Natural killer cell (primary cell): ENCODE measurements at regions not wholly inside any gene's neighbourhood (a gene's known extent, or its start where the extent isn't known, plus 50 kb on each side); places are given as distances from the start of the nearest gene placed in this dataset.

Experiments used
- ATAC-seq, 3 donors: fragments of 150-1000 bp in 2 of 3; fragments of 200-7000 bp in 1 of 3; cut with Tn5 transposase; 1 replicate in 1 of 3; 2 replicates in 2 of 3; pipeline ENCODE4 v1.10.0; 2021; ENCODE audit warnings: mild to moderate bottlenecking in 2 of 3, moderate library complexity in 2 of 3
- DNase-seq, 2 donors: peaks; one replicate each; pipeline versions ENCODE4 v3.0.0 to v3.0.0-alpha.2; 2013 to 2021; ENCODE audit warnings: mixed read lengths in 1 of 2
- H3K27ac ChIP-seq: one replicate; pipeline ENCODE4 v1.5.1; 2013; ENCODE audit warnings: mild to moderate bottlenecking, low read length
- H3K27me3 ChIP-seq: one replicate; pipeline ENCODE4 v1.6.1; 2013; ENCODE audit warnings: low read length; ENCODE audit not compliant: control insufficient read depth, insufficient read depth
- H3K36me3 ChIP-seq: one replicate; pipeline ENCODE4 v1.6.1; 2013; ENCODE audit warnings: low read length; ENCODE audit not compliant: control insufficient read depth, insufficient read depth
- H3K4me1 ChIP-seq: one replicate; pipeline ENCODE4 v1.6.1; 2013; ENCODE audit warnings: low read length; ENCODE audit not compliant: control insufficient read depth, insufficient read depth
- H3K4me3 ChIP-seq: one replicate; pipeline ENCODE4 v1.5.1; 2013; ENCODE audit warnings: low read length
- H3K9me3 ChIP-seq: one replicate; pipeline ENCODE4 v1.6.1; 2013; ENCODE audit warnings: low read length; ENCODE audit not compliant: control insufficient read depth, insufficient read depth
- H3K27ac Mint-ChIP-seq, 2 donors: one replicate each; pipeline ENCODE4 v1.8.0; 2022; ENCODE audit warnings: mild to moderate bottlenecking in 2 of 2, mixed read lengths in 2 of 2, moderate library complexity in 1 of 2
- H3K27me3 Mint-ChIP-seq, 2 donors: one replicate each; pipeline ENCODE4 v1.8.0; 2022; ENCODE audit warnings: low read depth in 2 of 2, mixed read lengths in 2 of 2
- H3K36me3 Mint-ChIP-seq: one replicate; pipeline ENCODE4 v1.8.0; 2022; ENCODE audit warnings: mixed read lengths
- H3K4me1 Mint-ChIP-seq, 2 donors: one replicate each; pipeline ENCODE4 v1.8.0; 2022; ENCODE audit warnings: mixed read lengths in 2 of 2
- H3K4me3 Mint-ChIP-seq: one replicate; pipeline ENCODE4 v1.8.0; 2022; ENCODE audit warnings: mild to moderate bottlenecking, moderate library complexity, mixed read lengths
- H3K9me3 Mint-ChIP-seq, 2 donors: one replicate each; pipeline ENCODE4 v1.8.0; 2022; ENCODE audit warnings: mixed read lengths in 2 of 2
- WGBS: methylation state at CpG from one replicate; pipeline ENCODE4 v1.1.7; 2013; ENCODE audit warnings: missing lambda C conversion rate; ENCODE audit not compliant: insufficient coverage; 5-methylcytosine and 5-hydroxymethylcytosine counted together
- intact Hi-C: fragments of 100-400 bp; cut with micrococcal nuclease; formaldehyde crosslinking; loops from one replicate; pipeline ENCODE4 v1.14.2; 2022
- TF ChIP-seq, protein P1 (sequence below): fragments of 200-600 bp; IDR thresholded peaks from one replicate; pipeline ENCODE4 v1.8.0; 2022; ENCODE audit warnings: antibody characterized with exemption

DNA sequence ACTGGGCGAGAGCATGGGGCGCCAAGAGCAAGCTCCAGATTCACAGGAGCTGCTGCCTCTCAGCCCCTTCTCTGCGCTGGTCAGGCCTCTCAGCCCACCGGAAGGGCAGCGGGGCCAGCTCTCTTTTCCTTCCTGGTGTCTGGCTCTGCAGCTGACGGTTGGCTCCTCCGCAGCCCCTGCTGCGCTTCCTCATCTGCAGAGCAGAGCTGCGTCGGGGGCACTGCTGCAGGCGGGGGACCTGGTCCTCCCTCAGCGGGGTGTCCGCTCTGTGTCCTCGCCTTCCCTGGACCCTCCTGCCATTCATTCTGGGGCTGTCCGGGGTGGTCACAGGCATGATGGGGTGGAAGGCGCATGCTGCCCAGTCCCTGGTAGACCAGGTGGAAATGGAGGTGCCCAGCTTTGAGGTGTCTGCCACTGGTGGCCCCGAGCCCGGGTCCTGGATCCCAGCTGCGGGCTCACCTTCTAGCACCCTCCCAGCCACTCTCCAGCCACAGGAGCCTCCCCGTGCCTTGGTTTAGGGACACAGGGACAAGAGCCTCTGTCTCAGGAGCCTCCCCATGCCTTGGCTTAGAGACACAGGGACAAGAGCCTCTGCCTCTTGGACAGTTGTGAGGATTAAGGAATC is 84.8 kb downstream of the IRF8 start:
- no peaks in the 10 kb centered on the region for H3K9me3 Mint-ChIP-seq
- no peak for DNase-seq
- H3K36me3 ChIP-seq = no peaks in the 10 kb centered on the region
- intact Hi-C loops = no loop called here
- peaks cover 0 to 6% of the 10 kb centered on the region in 2 donors for H3K27me3 Mint-ChIP-seq
- peaks cover 79% of the 10 kb centered on the region for H3K4me1 ChIP-seq
- H3K27me3 ChIP-seq = no peaks in the 10 kb centered on the region
- TF ChIP-seq, protein P1, sequence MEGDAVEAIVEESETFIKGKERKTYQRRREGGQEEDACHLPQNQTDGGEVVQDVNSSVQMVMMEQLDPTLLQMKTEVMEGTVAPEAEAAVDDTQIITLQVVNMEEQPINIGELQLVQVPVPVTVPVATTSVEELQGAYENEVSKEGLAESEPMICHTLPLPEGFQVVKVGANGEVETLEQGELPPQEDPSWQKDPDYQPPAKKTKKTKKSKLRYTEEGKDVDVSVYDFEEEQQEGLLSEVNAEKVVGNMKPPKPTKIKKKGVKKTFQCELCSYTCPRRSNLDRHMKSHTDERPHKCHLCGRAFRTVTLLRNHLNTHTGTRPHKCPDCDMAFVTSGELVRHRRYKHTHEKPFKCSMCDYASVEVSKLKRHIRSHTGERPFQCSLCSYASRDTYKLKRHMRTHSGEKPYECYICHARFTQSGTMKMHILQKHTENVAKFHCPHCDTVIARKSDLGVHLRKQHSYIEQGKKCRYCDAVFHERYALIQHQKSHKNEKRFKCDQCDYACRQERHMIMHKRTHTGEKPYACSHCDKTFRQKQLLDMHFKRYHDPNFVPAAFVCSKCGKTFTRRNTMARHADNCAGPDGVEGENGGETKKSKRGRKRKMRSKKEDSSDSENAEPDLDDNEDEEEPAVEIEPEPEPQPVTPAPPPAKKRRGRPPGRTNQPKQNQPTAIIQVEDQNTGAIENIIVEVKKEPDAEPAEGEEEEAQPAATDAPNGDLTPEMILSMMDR = no peak
- H3K27ac Mint-ChIP-seq = no peak overlapping the region
- H3K4me3 Mint-ChIP-seq = no peak overlapping the region
- ATAC-seq = no peak
- no peak overlapping the region for H3K27ac ChIP-seq
- no peaks in the 10 kb centered on the region for H3K9me3 ChIP-seq
- H3K4me3 ChIP-seq = no peak overlapping the region
- peaks cover 33 to 59% of the 10 kb centered on the region in 2 donors for H3K4me1 Mint-ChIP-seq
- H3K36me3 Mint-ChIP-seq = no peaks in the 10 kb centered on the region
- WGBS = 60% methylated on average over 20 of the region's 20 CpGs

DNA sequence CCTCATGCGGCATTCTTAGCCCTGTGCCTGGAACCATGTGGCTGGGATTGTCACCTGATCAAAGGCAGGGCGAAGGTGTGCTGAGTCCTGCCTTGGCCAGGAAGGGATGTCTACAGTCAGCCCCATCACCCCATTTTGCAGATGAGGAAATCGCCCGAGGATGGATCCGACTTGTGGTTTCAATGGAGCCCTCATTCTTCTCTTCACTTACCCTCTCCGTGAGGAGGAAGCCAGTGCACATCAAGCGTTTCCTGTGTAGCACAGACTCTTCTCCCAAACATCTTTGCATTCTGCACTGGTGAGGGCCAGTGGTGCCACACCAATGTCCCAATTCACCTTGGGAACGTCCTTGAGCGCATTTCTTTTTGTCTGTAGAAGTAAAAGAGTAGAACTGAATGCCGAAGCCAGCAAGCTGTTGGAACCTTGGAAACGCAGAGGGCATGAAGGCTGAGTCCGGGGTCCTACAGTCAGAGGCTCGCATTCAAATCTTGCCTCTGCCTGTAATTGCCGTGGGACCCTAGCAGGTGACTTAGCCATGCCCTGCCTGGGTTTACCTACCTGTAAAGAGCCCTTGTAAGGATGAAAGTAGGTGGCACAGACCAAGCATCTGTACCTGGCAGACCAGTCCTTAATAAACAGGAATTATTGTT is 85.4 kb downstream of the IRF8 start:
- Mint-ChIP-seq H3K36me3 (no peaks in the 10 kb centered on the region), H3K4me1 (peaks cover 33 to 54% of the 10 kb centered on the region in 2 donors), H3K4me3 (peak overlapping the region; percentile 77), H3K27me3 (peaks cover 0 to 2% of the 10 kb centered on the region in 2 donors), H3K27ac (peak overlapping the region; percentile 91 to 95), H3K9me3 (no peaks in the 10 kb centered on the region)
- Histone ChIP-seq H3K4me1 (peaks cover 79% of the 10 kb centered on the region), H3K36me3 (no peaks in the 10 kb centered on the region), H3K4me3 (no peak overlapping the region), H3K9me3 (no peaks in the 10 kb centered on the region), H3K27ac (peak overlapping the region; percentile 73), H3K27me3 (no peaks in the 10 kb centered on the region)
- DNase-seq (no peak), ATAC-seq (no peak)
- whole genome bisulfite sequencing = 73% methylated on average over 14 of the region's 14 CpGs
- TF ChIP-seq, protein P1 = no peak
- intact Hi-C loops = no loop called here

DNA sequence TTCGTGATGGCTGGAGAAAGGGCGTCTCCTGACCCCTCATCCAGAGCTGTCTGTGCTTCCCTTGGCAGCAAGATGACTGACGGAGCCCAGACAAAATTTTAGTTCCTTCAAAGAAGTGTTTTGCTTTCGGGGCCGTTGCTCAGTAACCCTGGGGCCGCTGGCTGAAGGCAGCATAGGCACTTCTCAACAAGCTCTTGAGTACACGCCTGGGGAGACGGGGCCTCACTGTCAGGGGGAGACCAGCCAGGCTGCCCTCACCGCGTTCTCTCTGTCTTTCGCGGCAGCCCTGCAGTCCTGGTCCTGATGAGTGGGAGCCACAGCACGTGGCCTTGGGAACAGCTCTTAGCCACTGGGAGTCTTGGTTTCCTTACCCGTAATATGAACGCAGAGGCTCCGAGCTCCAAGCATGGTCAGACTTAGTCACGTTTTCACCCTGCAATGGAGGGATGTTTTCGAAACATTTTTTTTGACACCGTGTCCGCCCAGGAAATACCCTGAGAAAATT is 86.0 kb downstream of the IRF8 start:
- intact Hi-C loops = loop anchor here (5.0 kb wide), 2 partner anchors 48 to 88 kb away; partner anchors contain the start of gene IRF8
- H3K27me3 ChIP-seq = no peaks in the 10 kb centered on the region
- ATAC-seq (peak; percentile 57 to 70 (median 65)), DNase-seq (peak in 1 of 2 donors; percentile 33)
- peak overlapping the region; percentile 77 for H3K4me3 Mint-ChIP-seq
- no peaks in the 10 kb centered on the region for H3K9me3 ChIP-seq
- H3K9me3 Mint-ChIP-seq = no peaks in the 10 kb centered on the region
- no peaks in the 10 kb centered on the region for H3K27me3 Mint-ChIP-seq
- H3K36me3 ChIP-seq = no peaks in the 10 kb centered on the region
- no peaks in the 10 kb centered on the region for H3K36me3 Mint-ChIP-seq
- H3K4me3 ChIP-seq = no peak overlapping the region
- 49% methylated on average over 20 of the region's 20 CpGs for WGBS
- H3K4me1 Mint-ChIP-seq = peaks cover 33 to 54% of the 10 kb centered on the region in 2 donors
- H3K4me1 ChIP-seq = peaks cover 76% of the 10 kb centered on the region
- H3K27ac ChIP-seq = peak overlapping the region; percentile 73
- H3K27ac Mint-ChIP-seq = peak overlapping the region; percentile 91 to 95
- TF ChIP-seq, protein P1 = no peak
